ENCODE measurements at regions not wholly inside any gene's neighbourhood (a gene's known extent, or its start where the extent isn't known, plus 50 kb on each side); places are given as distances from the start of the nearest gene placed in this dataset.
A peak's percentile ranks its signal among the peaks of the same experiment; 100 is the strongest.

- Histone ChIP-seq H3K4me2 (ENCODE audit: extremely low read depth, insufficient read depth, low read length) (no peak overlapping the region), H3K9me3 (ENCODE audit: control insufficient read depth, insufficient read depth, low read depth, low read length) (no peaks in the 10 kb centered on the region), H2AFZ (ENCODE audit: low read length) (no peak overlapping the region), H3K9ac (ENCODE audit: insufficient read depth, low read length) (no peak overlapping the region), H3K79me2 (ENCODE audit: control insufficient read depth, insufficient read depth, low read length) (no peaks in the 10 kb centered on the region), H3K27me3 (ENCODE audit: control insufficient read depth, insufficient read depth, low read length) (no peaks in the 10 kb centered on the region), H3K4me1 (ENCODE audit: control insufficient read depth, extremely low read depth, insufficient read depth, low read length) (no peaks in the 10 kb centered on the region), H3K27ac (ENCODE audit: insufficient read depth, low read length) (no peak overlapping the region), H3K4me3 (replicated peaks in 1 of 4; ENCODE audit: control extremely low read depth in 1 of 4, insufficient read depth in 1 of 4, low read depth in 3 of 4, low read length in 4 of 4) (no peak overlapping the region), H3K36me3 (ENCODE audit: control insufficient read depth, insufficient read depth, low read length) (no peaks in the 10 kb centered on the region), H4K20me1 (ENCODE audit: control insufficient read depth, extremely low read depth, insufficient read depth, low read length) (no peaks in the 10 kb centered on the region)
- DNase-seq (ENCODE audit: low read depth in 2 of 2): no peak
- TF ChIP-seq CTCF (conservative IDR thresholded peaks at IDR 0.05 in 1 of 2, IDR thresholded peaks at IDR 0.05 in 1 of 2; ENCODE audit: low read depth in 1 of 2, low read length in 2 of 2): no peak
- no peak for TF ChIP-seq EZH2 (IDR thresholded peaks at IDR 0.05; ENCODE audit: low read length, missing control alignments)
Measured at GRCh38 chr4:116020141-116020722, 906.8 kb upstream of the NDST4 start.

- no peak overlapping the region for H3K27ac ChIP-seq (ENCODE audit: insufficient read depth, low read length)
- no peaks in the 10 kb centered on the region for H4K20me1 ChIP-seq (ENCODE audit: control insufficient read depth, extremely low read depth, insufficient read depth, low read length)
- no peaks in the 10 kb centered on the region for H3K27me3 ChIP-seq (ENCODE audit: control insufficient read depth, insufficient read depth, low read length)
- no peaks in the 10 kb centered on the region for H3K4me1 ChIP-seq (ENCODE audit: control insufficient read depth, extremely low read depth, insufficient read depth, low read length)
- no peaks in the 10 kb centered on the region for H3K36me3 ChIP-seq (ENCODE audit: control insufficient read depth, insufficient read depth, low read length)
- no peak for TF ChIP-seq EZH2 (IDR thresholded peaks at IDR 0.05; ENCODE audit: low read length, missing control alignments)
- no peak for TF ChIP-seq CTCF (conservative IDR thresholded peaks at IDR 0.05 in 1 of 2, IDR thresholded peaks at IDR 0.05 in 1 of 2; ENCODE audit: low read depth in 1 of 2, low read length in 2 of 2)
- DNase-seq (ENCODE audit: low read depth in 2 of 2): no peak
- H3K79me2 ChIP-seq (ENCODE audit: control insufficient read depth, insufficient read depth, low read length): no peaks in the 10 kb centered on the region
- no peaks in the 10 kb centered on the region for H3K9me3 ChIP-seq (ENCODE audit: control insufficient read depth, insufficient read depth, low read depth, low read length)
- H3K4me3 ChIP-seq (replicated peaks in 1 of 4; ENCODE audit: control extremely low read depth in 1 of 4, insufficient read depth in 1 of 4, low read depth in 3 of 4, low read length in 4 of 4): no peak overlapping the region
- no peak overlapping the region for H3K4me2 ChIP-seq (ENCODE audit: extremely low read depth, insufficient read depth, low read length)
- no peak overlapping the region for H3K9ac ChIP-seq (ENCODE audit: insufficient read depth, low read length)
- no peak overlapping the region for H2AFZ ChIP-seq (ENCODE audit: low read length)
Measured at GRCh38 chr4:116018831-116019230, 905.4 kb upstream of the NDST4 start.

GRCh38 chr4:116016201-116016600 lies 902.8 kb upstream of the NDST4 start:
- TF ChIP-seq CTCF (conservative IDR thresholded peaks at IDR 0.05 in 1 of 2, IDR thresholded peaks at IDR 0.05 in 1 of 2; ENCODE audit: low read depth in 1 of 2, low read length in 2 of 2) (no peak), EZH2 (IDR thresholded peaks at IDR 0.05; ENCODE audit: low read length, missing control alignments) (no peak)
- Histone ChIP-seq H3K4me2 (ENCODE audit: extremely low read depth, insufficient read depth, low read length) (no peak overlapping the region), H3K79me2 (ENCODE audit: control insufficient read depth, insufficient read depth, low read length) (no peaks in the 10 kb centered on the region), H3K27ac (ENCODE audit: insufficient read depth, low read length) (no peak overlapping the region), H4K20me1 (ENCODE audit: control insufficient read depth, extremely low read depth, insufficient read depth, low read length) (no peaks in the 10 kb centered on the region), H3K4me3 (replicated peaks in 1 of 4; ENCODE audit: control extremely low read depth in 1 of 4, insufficient read depth in 1 of 4, low read depth in 3 of 4, low read length in 4 of 4) (no peak overlapping the region), H2AFZ (ENCODE audit: low read length) (no peak overlapping the region), H3K9ac (ENCODE audit: insufficient read depth, low read length) (no peak overlapping the region), H3K36me3 (ENCODE audit: control insufficient read depth, insufficient read depth, low read length) (no peaks in the 10 kb centered on the region), H3K4me1 (ENCODE audit: control insufficient read depth, extremely low read depth, insufficient read depth, low read length) (no peaks in the 10 kb centered on the region), H3K9me3 (ENCODE audit: control insufficient read depth, insufficient read depth, low read depth, low read length) (no peaks in the 10 kb centered on the region), H3K27me3 (ENCODE audit: control insufficient read depth, insufficient read depth, low read length) (no peaks in the 10 kb centered on the region)
- peak; percentile 18 to 76 for DNase-seq (ENCODE audit: low read depth in 2 of 2)
